Sigmoid colon (tissue), 6 donors: ENCODE measurements at regions not wholly inside any gene's neighbourhood (a gene's known extent, or its start where the extent isn't known, plus 50 kb on each side); places are given as distances from the start of the nearest gene placed in this dataset.

Experiments used
- DNase-seq: peaks from one replicate; pipeline ENCODE4 v3.0.0-alpha.2; 2019
- H3K27ac ChIP-seq, 4 donors: fragments of 200-600 bp; sonication (generic); one replicate each; pipeline ENCODE4 v1.5.1; 2016 to 2019; ENCODE audit warnings: mild to moderate bottlenecking in 1 of 4
- H3K27me3 ChIP-seq, 3 donors: fragments of 200-600 bp; sonication (generic); one replicate each; pipeline ENCODE4 v1.5.1; 2019; ENCODE audit warnings: mild to moderate bottlenecking in 1 of 3
- H3K36me3 ChIP-seq, 4 donors: fragments of 200-600 bp; sonication (generic); one replicate each; pipeline ENCODE4 v1.5.1; 2016 to 2019
- H3K4me1 ChIP-seq, 4 donors: fragments of 200-600 bp; sonication (generic); one replicate each; pipeline ENCODE4 v1.5.1; 2017 to 2019
- H3K4me3 ChIP-seq, 4 donors: fragments of 200-600 bp; sonication (generic); one replicate each; pipeline ENCODE4 v1.5.1; 2017 to 2019; ENCODE audit warnings: mild to moderate bottlenecking in 2 of 4, moderate library complexity in 1 of 4
- H3K9me3 ChIP-seq, 4 donors: fragments of 200-600 bp in 3 of 4; sonication (generic) in 3 of 4; one replicate each; pipeline versions ENCODE4 v1.5.1 to v1.6.1; 2013 to 2019
- EP300 ChIP-seq, 4 donors: sonication (generic); formaldehyde crosslinking; IDR thresholded peaks; one replicate each; pipeline ENCODE4 v1.6.1; 2017; ENCODE audit warnings: antibody characterized with exemption in 4 of 4
- POLR2A ChIP-seq, 2 donors: fragments of 450-650 bp; IDR thresholded peaks; one replicate each; pipeline ENCODE4 v1.6.1; 2016; ENCODE audit warnings: antibody characterized with exemption in 2 of 2, mild to moderate bottlenecking in 2 of 2, moderate library complexity in 2 of 2
- POLR2AphosphoS5 ChIP-seq, 4 donors: sonication (generic); formaldehyde crosslinking; IDR thresholded peaks; one replicate each; pipeline ENCODE4 v1.6.1; 2017; ENCODE audit warnings: antibody characterized with exemption in 4 of 4
- WGBS, 2 donors: extraction: QIAGEN DNeasy Blood & Tissue Kit; methylation state at CpG; one replicate each; pipeline ENCODE4 v1.1.7; 2013; 5-methylcytosine and 5-hydroxymethylcytosine counted together
- intact Hi-C: fragments of 100-400 bp; cut with DNase I; formaldehyde crosslinking; loops from one replicate; pipeline ENCODE4 v1.15.1; 2023
- TF ChIP-seq, protein P1 (sequence below), 4 experiments: fragments of 450-650 bp in 3 of 4; fragments of 200-600 bp in 1 of 4; IDR thresholded peaks; one replicate each; pipeline ENCODE4 v1.5.1; 2016 to 2019; ENCODE audit warnings: antibody characterized with exemption in 4 of 4, mild to moderate bottlenecking in 3 of 4, moderate library complexity in 2 of 4
- donor health status: healthy with polysubstance abuse.
- donor health status: healthy.

DNA sequence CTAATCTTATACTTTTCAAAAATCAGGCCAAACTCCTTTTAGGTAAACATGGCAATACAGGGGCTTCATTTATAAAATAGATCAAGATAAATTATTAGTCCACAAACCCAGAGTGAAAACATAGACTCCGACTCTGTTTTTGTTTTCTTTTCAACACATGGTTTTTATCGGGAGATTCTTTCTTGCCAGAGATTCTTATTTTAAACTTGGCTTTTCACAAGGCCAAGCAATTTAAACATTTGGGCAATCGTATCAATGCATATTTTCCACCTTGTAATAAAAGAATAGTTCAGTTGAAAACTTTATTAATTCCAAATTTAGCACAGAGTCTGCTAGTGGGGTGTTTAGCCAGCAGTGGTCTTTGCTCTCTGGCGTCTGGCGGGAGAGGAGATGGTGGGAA lies 71.9 kb downstream of the SOX11 start:
- TF ChIP-seq POLR2AphosphoS5 (IDR thresholded peaks at IDR 0.05), result no peak
- TF ChIP-seq POLR2A (IDR thresholded peaks at IDR 0.05), result no peak
- TF ChIP-seq, protein P1, sequence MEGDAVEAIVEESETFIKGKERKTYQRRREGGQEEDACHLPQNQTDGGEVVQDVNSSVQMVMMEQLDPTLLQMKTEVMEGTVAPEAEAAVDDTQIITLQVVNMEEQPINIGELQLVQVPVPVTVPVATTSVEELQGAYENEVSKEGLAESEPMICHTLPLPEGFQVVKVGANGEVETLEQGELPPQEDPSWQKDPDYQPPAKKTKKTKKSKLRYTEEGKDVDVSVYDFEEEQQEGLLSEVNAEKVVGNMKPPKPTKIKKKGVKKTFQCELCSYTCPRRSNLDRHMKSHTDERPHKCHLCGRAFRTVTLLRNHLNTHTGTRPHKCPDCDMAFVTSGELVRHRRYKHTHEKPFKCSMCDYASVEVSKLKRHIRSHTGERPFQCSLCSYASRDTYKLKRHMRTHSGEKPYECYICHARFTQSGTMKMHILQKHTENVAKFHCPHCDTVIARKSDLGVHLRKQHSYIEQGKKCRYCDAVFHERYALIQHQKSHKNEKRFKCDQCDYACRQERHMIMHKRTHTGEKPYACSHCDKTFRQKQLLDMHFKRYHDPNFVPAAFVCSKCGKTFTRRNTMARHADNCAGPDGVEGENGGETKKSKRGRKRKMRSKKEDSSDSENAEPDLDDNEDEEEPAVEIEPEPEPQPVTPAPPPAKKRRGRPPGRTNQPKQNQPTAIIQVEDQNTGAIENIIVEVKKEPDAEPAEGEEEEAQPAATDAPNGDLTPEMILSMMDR (IDR thresholded peaks at IDR 0.05), result no peak
- H3K27ac ChIP-seq, result no peak overlapping the region
- no peak overlapping the region for H3K4me3 ChIP-seq
- no peaks in the 10 kb centered on the region for H3K9me3 ChIP-seq
- no peaks in the 10 kb centered on the region for H3K27me3 ChIP-seq
- 66 to 78% methylated on average over 5 of the region's 5 CpGs for WGBS, 2 donors
- intact Hi-C loops, result no loop called here
- no peak for DNase-seq
- H3K4me1 ChIP-seq, result no peaks in the 10 kb centered on the region
- H3K36me3 ChIP-seq, result no peaks in the 10 kb centered on the region

DNA sequence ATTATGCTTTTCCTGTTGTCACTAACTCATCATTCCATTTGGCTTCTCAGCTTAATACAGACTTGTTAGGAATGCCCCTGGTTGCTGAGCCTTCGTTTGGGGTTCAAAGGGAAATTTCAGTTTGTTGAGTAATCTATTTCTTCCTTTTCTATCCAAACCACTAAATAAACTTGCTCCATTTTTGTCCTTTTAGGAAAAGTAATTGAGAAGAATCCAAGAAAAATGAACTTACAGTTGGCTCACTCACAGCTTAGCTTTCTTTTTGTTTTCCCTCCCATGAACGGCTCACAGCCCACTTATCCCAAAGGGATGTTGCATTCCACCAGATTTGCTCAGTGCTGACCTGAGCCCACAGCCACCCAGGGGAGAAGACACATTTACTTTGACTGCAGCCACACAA lies 73.9 kb downstream of the SOX11 start:
- TF ChIP-seq, protein P1 (IDR thresholded peaks at IDR 0.05), result no peak
- TF ChIP-seq POLR2A (IDR thresholded peaks at IDR 0.05), result no peak
- no peak for TF ChIP-seq POLR2AphosphoS5 (IDR thresholded peaks at IDR 0.05)
- TF ChIP-seq EP300 (IDR thresholded peaks at IDR 0.05), result no peak
- WGBS, 2 donors, result 54 to 55% methylated on average over 2 of the region's 2 CpGs
- H3K36me3 ChIP-seq, result no peaks in the 10 kb centered on the region

DNA sequence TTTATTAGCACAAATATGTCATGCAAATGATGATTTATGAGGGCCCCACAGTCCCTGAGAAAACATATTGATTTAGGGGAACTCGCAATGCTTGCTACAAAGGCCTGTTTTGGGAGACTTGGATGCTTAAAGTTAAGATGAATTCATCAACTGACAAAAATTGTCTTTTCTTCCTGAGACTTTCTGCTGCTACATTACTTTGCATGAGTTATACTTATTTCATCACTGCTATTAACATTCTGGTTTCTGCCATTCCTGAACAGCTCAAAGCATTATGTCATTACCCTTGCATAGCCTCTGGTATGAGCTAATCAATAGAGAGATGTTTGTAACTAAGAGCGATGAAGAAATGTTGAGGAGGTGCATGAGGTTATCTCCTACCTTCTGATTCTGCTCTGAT lies 74.4 kb downstream of the SOX11 start:
- DNase-seq, result no peak

More for the DNA sequence above, 73.9 kb downstream of the SOX11 start:
- Histone ChIP-seq H3K27me3 (no peaks in the 10 kb centered on the region), H3K4me1 (no peaks in the 10 kb centered on the region), H3K9me3 (no peaks in the 10 kb centered on the region), H3K27ac (no peak overlapping the region), H3K4me3 (no peak overlapping the region)
- DNase-seq, result no peak
- intact Hi-C loops, result no loop called here

DNA sequence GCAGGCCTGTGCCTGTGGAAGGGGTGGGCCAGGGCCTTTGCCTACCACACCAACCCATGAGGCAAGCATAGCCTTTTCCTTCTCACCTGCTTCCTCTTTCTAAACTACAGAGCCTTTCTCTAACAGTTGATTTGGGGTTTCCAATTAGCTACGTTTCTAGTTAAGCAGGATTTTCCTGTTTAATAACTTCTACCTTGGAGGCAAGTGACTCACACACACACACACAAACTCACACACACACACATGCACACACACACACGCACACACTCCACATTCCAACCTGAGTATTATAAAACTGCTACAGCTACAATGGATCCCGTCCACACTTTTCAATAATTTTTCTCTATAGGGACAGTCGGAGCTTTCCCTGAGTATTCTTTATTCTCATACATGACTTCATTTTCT lies 84.9 kb downstream of the SOX11 start:
- no peak for TF ChIP-seq POLR2A (IDR thresholded peaks at IDR 0.05)
- TF ChIP-seq, protein P1 (IDR thresholded peaks at IDR 0.05), result no peak
- no peak for TF ChIP-seq EP300 (IDR thresholded peaks at IDR 0.05)
- TF ChIP-seq POLR2AphosphoS5 (IDR thresholded peaks at IDR 0.05), result no peak
- Histone ChIP-seq H3K4me1 (no peaks in the 10 kb centered on the region), H3K9me3 (no peaks in the 10 kb centered on the region), H3K27ac (no peak overlapping the region), H3K4me3 (no peak overlapping the region), H3K36me3 (no peaks in the 10 kb centered on the region), H3K27me3 (no peaks in the 10 kb centered on the region)
- 48 to 69% methylated on average over 4 of the region's 4 CpGs for WGBS, 2 donors
- intact Hi-C loops, result no loop called here
- no peak for DNase-seq

More for the DNA sequence above, 74.4 kb downstream of the SOX11 start:
- intact Hi-C loops, result no loop called here
- Histone ChIP-seq H3K27me3 (no peaks in the 10 kb centered on the region), H3K9me3 (no peaks in the 10 kb centered on the region), H3K36me3 (no peaks in the 10 kb centered on the region), H3K27ac (no peak overlapping the region), H3K4me3 (no peak overlapping the region), H3K4me1 (no peaks in the 10 kb centered on the region)
- TF ChIP-seq EP300 (IDR thresholded peaks at IDR 0.05) (no peak), POLR2AphosphoS5 (IDR thresholded peaks at IDR 0.05) (no peak), POLR2A (IDR thresholded peaks at IDR 0.05) (no peak)
- TF ChIP-seq, protein P1 (IDR thresholded peaks at IDR 0.05), result no peak
- WGBS, 2 donors, result 62 to 75% methylated on average over 2 of the region's 2 CpGs

DNA sequence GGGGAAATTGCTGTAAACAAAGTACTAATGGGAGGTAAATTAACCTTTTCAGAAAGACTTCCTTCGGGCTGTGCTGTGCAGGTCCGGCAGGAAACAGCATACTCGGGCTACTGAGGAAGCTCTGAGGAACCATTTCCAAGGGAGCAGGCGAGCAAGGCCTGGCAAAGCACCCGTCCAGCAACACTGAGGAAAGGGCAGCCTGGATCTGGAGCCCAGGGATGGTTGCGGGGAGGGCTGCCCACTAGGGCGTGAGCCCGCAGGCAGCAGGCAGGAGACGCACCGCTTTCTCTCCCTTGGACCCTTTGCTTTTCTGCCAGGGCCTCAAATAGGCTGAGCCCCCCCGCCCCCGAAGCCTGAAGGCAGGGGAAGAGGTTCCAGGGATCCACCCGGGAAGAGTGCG lies 89.5 kb downstream of the SOX11 start:
- 83 to 84% methylated on average over 14 of the region's 14 CpGs for WGBS, 2 donors
- intact Hi-C loops, result no loop called here

More for the DNA sequence above, 89.5 kb downstream of the SOX11 start:
- H3K36me3 ChIP-seq, result no peaks in the 10 kb centered on the region
- H3K27me3 ChIP-seq, result no peaks in the 10 kb centered on the region
- no peak overlapping the region for H3K4me3 ChIP-seq
- H3K4me1 ChIP-seq, result no peaks in the 10 kb centered on the region
- no peak for DNase-seq
- H3K9me3 ChIP-seq, result peaks cover 0 to under 1% (median 0%) of the 10 kb centered on the region in 4 donors
- H3K27ac ChIP-seq, result no peak overlapping the region
- TF ChIP-seq, protein P1 (IDR thresholded peaks at IDR 0.05), result no peak
- TF ChIP-seq EP300 (IDR thresholded peaks at IDR 0.05), result no peak
- no peak for TF ChIP-seq POLR2AphosphoS5 (IDR thresholded peaks at IDR 0.05)
- no peak for TF ChIP-seq POLR2A (IDR thresholded peaks at IDR 0.05)
